HG03108 (cell line): ENCODE measurements at regions not wholly inside any gene's neighbourhood (a gene's known extent, or its start where the extent isn't known, plus 50 kb on each side); places are given as distances from the start of the nearest gene placed in this dataset.

Experiments
- ATAC-seq: cut with Tn5 transposase; IDR thresholded peaks from one replicate; pipeline ENCODE4 v1.9.1; 2021; ENCODE audit warnings: moderate library complexity; ENCODE audit not compliant: unreplicated experiment

DNA sequence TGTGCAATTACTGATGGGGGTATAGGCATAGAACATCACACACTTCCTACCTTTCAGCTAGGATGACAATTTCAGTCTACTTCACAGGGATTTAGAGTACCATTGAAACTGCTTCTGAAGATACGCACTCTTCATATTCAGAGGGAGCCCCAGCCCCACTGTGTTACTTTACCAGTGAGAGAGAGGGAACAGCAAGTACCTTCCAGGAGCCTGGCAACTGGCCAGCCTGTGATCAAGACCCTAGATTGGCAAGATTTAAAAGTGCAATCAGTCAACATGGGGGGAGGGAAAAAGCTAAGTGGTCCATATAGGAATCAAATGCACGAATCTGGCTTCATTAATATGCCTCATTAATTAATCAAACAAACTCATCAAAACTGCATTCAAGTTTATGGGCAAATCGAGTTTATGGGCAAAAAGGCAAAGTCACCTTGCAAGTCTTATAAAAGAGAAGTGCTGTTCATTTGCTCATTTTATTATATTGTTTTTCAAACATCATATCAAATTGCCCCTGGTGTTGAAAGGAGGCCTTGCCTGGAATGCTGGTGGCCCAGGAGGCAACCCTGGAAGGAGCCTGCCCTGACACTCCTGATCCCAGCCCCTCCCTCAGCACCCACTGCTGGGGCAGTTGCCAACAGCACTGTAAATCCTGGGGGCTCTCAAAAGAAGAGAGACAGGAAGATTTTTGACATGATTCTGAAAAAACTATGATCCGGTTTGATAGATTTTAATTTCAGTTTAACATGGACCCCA is 184.9 kb upstream of the DPT start:
- no peak for ATAC-seq

DNA sequence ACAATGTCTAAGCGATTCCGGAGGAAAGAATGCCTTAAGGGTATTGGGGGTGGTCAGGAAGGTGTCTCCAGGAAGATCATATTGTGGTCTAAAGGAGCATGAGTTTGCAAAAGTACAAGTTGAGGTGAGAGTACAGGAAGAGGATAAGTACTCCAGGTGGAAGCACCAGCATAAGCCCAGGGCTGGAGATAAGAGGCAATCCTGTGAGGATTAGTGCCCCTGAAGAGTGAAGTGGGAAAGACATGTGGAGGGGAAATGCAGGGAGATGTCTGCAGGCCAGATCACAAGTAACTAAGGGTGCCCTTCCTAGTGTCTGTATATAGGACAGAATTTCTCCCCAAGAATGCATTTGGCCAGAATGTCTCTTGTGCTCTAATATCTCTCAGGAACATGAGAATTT is 188.3 kb upstream of the DPT start:
- no peak for ATAC-seq

- ATAC-seq: no peak
These were observed 188.7 kb upstream of the ATP1B1 start for GRCh38 chr1:168917796-168918195.

- no peak for ATAC-seq
These were observed 187.4 kb upstream of the ATP1B1 start for GRCh38 chr1:168918860-168919741.

DNA sequence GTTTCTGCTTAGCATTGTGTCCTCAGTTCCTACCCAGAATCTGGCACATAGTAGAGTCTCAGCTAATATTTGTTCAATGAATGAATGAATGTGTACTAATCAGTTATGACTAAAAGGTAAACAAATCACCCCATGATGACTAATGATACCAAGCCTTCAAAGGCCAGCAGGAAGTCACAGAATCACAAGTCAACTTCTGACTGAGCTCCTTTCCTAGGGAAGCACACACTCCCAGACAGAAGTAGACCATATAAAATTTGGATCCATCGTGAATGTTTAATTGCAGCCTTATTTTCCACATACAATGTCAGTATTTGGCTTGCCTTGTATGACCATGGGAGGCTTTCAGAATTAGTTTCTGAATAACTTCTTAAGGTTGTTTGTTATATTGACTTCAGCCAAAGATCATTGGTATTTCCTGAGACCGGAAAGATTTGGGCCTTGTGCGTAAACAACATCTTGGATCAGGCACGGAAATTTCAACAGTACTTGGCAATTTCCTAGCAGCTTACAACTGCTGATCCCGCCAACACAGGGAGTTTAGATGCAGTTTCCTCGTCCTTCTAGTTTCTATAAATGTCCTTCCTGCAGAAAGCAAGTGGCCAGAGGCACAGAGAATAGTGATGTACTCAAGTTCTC is 185.9 kb upstream of the ATP1B1 start:
- no peak for ATAC-seq

DNA sequence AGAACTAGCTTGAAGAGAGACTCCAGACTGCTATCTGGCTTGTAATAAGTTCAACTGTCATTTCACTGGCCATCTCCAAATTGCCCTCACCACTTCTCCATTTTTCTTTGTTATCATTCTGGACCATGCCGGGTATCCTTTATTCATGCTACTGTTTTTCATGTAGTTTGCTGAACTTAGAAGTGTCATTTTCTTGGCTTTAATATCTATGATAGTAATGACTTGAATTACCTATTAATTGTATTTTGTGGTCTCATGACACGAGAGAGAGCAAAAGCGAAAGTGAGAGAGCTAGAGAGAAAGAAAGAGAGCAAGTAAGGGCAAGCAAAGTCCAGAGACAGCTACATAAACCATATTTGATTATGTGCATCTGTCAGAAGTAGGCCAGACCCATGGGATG is 184.9 kb upstream of the ATP1B1 start:
- ATAC-seq: peak; percentile 72

DNA sequence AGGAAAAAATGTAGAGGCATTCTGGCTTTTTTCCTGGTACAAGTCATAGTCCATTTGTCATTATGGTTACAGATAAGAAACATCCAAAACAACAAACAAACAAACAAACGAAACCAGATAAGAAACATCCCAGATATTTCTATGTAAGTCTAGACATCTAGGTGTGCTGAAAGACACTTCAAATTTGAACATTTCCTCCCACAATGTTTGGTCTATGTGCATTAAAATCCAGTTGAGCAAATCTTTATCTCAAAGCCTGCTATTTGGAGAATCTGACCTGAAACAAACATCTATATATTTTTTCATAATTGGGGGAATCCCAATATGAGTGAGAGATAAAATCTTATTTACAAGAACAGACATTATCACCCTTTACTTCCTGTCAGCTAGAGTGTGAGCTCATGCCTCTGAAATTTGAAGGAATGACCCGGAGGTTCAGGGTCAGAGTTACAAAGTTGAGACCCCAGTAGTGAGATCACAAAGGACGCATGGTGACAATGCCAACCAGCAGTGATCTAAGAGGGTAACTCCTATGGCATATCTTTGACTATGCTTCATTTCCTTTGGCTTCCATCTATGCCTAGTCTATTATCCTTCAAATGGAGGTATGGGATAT is 182.9 kb upstream of the ATP1B1 start:
- ATAC-seq: no peak

DNA sequence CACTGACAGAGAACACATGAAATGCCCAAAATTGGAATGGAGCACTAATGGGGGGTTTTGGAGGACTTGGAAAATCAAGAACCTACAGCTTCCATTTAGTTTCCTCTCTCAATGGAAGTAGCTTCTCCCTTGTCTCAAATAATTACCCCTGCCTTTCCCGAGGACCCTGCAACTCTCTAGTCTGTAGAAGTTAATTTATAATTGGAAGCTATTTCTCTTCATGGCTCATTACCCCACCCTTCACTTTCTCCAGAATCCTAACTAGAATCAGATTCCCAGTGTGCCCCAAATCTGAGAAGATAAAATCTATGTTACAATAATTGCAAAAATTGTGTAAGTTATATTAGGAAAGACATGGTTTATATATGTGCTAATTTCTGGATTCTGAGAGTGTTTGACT is 181.5 kb upstream of the ATP1B1 start:
- ATAC-seq: no peak

- ATAC-seq: no peak
These were observed 180.3 kb upstream of the ATP1B1 start for GRCh38 chr1:168926236-168926635.

GRCh38 chr1:168932539-168932938 is 174.0 kb upstream of the ATP1B1 start:
- no peak for ATAC-seq

- no peak for ATAC-seq
These were observed 173.2 kb upstream of the ATP1B1 start for GRCh38 chr1:168933141-168933805.

DNA sequence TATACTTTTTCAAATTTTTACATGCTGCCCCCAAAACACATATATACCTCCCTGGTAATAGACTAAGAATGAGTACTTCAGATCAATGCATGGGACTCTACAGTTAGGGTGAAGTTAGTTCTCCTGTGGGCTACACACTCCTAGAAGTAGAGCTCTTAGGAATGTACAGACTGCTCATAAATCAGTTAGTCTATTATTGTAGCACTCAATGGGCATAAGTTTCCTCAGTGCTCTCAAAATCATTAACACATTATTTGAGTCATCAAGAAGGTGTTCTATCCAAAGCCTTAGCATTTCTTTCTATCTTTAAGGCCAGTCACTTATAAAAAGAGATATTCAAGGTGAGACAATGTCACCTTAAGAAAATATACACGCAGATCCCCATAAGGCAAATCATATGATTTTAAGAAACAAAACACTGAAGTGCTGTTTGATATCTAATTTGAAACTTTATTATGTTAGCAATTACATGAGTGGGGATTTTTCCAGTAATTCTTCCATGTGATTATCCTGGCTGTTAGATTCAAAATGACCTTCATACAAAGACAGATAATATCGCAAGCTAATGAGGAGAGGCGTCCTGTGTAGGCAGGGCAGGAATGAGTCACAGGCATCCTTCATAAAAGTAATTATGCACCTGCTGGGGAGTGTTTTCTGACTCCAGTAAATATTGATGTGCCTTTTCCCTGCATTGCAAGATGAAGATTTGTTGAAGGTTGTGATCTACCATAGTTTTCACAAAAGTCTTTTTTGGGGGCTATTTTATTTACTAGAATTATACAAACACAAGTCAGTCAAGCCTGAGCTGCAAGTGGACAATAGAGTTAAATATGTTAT is 167.2 kb upstream of the ATP1B1 start:
- no peak for ATAC-seq

DNA sequence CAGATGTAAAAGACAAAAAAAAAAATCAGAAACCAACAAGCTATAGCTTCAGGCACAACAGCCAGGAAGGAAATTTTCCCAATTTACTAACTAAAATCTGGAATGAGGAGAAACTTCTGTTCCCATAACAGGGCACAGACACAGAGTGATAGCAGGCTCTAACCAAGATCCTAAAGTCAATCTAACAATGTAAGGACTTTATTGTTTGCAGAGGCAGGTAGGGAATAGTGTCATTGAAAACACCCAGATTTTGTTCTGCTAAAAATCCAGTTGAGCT is 166.6 kb upstream of the ATP1B1 start:
- no peak for ATAC-seq

- ATAC-seq: no peak
These were observed 164.8 kb upstream of the ATP1B1 start for GRCh38 chr1:168941640-168942039.

DNA sequence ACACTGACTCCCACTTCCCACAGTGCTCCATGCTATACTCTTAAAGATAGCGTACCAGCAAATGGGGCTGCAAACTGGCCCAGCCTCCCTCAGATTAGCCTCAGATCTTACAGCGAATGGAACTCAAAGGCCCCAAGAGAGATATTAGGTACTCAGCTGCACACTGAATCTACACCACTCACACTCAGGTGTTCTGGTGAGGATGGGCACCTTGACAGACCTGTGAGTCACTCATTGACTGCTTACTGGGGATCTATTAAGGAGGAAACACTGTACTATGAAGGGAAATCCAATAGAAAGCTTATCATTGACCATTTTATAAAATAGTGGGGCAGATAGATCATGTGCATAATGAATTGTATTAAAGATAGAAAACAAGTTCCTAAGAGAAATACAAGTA is 164.3 kb upstream of the ATP1B1 start:
- no peak for ATAC-seq

DNA sequence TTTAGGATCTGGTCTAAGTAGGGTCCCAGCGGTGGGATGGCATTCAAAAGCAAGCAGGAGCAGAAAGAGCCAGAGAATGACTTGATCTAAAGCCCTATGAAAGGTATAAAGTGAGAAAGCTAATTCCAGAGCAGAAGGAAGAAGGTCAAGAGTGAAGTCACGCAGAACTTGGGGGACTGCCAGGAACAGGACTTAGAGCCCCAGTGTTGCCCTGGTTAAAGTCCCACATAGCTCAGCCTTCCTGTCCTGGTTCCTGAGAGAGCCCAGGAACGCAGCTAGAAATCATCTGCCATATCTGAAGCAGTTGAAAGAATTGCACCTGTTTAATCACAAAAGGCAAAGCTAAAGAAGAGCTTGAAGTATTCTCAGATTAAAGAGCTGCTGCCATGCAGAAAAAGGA is 160.6 kb upstream of the ATP1B1 start:
- no peak for ATAC-seq

GRCh38 chr1:168947041-168947440 is 159.4 kb upstream of the ATP1B1 start:
- ATAC-seq: no peak

- ATAC-seq: no peak
These were observed 156.8 kb upstream of the ATP1B1 start for GRCh38 chr1:168949672-168950071.

GRCh38 chr1:168957818-168958217 is 148.7 kb upstream of the ATP1B1 start:
- ATAC-seq: no peak
